HG03175 (cell line): ENCODE measurements at regions not wholly inside any gene's neighbourhood (a gene's known extent, or its start where the extent isn't known, plus 50 kb on each side); places are given as distances from the start of the nearest gene placed in this dataset.
"Not testable (repeated sequence)": the region's sequence is repeated elsewhere in the genome, so short reads cannot be mapped to it uniquely, and the experiment has no call there.

Experiments used
- ATAC-seq: cut with Tn5 transposase; IDR thresholded peaks from one replicate; pipeline ENCODE4 v1.9.1; 2021; ENCODE audit warnings: mild to moderate bottlenecking, moderate library complexity; ENCODE audit not compliant: unreplicated experiment

DNA sequence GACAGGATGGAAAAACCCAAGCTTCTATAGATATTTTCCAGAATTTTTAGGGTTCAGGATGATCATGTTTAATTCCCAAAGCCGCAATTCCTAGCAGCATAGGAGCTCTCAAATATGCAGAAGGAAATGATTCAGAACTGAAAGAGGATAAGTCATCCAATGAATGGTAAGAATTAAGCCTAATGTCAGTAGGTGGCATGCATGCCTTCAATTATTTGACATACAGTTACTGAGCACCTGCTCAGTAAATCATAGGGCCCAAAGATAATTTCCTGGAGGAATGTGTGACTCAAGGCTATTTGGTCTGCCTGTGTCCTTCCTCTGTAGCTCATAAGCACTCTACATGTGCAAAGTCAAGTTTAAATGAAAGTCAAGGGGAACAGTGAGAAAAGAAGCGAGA lies 116.8 kb upstream of the SLC38A4 start:
- ATAC-seq = no peak

DNA sequence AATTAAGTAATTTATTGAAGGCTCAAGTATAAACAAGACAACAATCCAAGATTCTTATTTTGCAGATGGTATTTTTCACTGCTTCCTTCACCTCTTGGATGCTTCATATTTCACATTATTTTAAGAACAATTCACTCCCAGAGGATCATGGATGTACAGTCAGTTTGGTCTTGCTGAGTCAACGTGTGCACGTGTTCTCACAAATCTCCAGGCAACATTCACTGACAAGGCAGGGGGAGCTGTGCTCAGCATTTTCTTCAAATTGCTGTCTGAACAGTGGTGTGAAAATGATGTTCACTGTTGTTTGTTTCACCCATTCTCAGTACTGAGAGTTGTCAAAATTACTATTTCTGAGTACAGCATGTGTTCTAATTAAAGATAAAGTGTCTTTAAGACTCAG lies 118.3 kb upstream of the SLC38A4 start:
- no peak for ATAC-seq

DNA sequence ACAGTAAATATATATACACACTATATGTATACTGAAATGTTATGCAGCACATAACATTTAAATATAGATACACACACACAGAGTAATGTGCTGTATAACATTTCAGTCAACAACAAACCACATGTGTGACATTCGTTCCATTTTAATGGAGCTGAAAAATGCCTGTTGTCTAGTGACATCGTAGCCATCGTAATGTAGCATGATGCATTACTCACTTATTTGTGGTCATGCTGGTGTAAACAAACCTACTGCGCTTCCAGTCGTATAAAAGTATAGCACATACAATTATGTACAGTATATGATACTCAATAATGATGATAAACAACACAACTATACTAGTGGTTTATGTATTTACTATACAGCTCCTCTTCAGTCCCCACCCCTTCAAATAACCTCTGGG lies 119.0 kb upstream of the SLC38A4 start:
- ATAC-seq = no peak

DNA sequence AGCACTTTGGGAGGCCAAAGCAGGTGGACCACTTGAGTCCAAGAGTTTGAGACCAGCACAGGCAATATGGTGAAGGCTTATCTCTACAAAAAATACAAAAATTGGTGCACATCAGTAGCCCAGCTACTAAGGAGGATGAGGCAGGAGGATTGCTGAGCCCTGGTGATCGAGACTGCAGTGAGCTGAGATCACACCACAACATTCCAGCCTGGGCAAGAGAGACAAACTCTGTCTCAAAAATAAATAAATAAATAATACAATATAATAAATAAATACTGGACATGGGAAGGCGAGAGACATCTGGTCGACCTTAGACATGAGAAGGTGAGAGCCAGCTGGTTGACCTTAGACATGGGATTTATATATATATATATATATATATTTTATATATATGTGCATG lies 119.8 kb upstream of the SLC38A4 start:
- no peak for ATAC-seq

DNA sequence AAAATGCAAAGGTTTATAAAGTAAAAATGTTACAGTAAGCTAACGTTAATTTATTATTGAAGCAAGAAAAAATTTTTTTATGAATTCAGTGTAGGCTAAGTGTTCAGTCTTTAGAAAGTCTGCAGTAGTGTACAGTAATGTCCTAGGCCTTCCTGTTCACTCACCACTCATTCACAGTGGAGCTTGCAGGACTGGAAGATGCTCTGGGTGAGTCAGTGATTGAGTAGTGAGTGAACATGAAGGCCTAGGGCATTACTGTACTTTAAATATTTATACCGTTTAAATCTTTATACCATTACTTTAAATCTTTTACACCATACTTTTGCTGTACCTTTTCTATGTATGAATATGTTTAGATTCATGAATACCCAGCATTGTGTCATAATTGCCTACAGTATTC lies 120.3 kb upstream of the SLC38A4 start:
- no peak for ATAC-seq

DNA sequence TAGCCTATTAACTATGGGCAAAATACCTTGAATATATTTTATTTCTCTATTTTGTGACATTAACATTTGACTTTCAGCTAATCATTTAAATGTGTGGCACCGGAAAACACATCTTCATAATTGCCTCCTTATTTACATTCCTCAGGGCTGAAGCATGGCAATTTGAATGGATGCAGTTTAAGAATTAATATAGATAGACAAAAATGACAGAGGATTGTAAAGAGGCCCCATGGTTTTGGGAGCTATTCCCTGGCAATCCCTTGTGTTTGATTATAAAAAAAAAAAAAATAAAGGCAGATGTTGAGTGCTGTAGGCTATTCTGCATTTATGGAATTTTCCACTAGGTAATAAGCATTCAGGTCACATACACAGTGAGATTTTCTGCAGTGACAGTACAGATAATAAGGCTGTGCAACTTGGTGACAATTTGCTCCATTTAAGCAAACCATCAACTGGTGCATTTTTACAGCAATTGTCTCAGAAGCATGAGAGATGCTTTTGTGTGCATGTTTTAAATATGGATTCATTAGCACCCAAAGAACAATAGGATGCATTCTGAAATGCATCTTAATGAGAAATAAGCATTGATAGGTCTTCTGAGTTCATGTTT lies 123.2 kb upstream of the SLC38A4 start:
- ATAC-seq = no peak

DNA sequence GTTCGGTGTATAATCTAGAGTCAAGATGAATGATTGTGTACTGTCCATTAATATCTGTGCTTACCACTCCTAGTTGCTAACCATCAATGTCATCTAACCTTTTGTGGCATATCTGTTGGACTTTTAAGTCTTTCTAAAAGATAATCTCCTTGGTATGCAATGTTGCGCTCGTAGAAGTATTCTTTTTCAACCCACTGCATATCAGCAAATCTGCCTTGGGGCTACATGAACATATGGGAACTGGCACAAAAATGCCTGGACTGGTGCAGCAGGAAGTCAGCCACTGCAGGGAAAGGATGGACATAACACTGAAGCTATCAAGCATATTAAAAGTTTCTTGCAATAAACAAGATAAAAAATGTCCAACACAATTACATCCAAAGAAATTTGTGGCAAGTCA lies 124.3 kb upstream of the SLC38A4 start:
- ATAC-seq = no peak

DNA sequence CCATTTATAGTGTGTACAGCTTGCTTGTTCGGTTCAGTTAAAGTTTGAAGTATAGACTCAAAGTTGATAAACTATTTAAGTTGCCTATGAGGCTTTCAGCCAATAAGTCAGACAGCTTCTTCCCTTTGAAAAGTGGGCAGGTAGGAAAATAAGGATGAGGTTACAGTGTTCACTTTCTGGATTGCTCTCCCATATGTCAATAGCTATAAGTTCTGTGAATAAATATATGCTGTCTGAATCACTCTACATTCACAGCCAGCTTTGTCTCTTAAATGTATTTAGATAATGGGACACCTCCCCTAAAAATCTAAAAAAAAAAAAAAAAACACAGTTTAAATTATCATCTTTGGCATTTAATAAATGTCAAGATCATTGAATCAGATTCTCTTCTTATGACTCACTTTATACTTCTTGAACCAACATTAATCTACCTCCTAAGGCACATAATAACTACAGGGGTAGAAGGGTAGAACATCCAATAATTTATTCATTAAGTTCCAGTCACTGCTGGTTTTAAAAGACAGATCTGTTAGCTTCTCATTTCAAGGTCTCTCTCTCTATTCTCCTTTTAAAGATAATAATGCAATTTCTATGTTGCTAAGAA lies 126.4 kb upstream of the PCED1B start:
- ATAC-seq = no peak

DNA sequence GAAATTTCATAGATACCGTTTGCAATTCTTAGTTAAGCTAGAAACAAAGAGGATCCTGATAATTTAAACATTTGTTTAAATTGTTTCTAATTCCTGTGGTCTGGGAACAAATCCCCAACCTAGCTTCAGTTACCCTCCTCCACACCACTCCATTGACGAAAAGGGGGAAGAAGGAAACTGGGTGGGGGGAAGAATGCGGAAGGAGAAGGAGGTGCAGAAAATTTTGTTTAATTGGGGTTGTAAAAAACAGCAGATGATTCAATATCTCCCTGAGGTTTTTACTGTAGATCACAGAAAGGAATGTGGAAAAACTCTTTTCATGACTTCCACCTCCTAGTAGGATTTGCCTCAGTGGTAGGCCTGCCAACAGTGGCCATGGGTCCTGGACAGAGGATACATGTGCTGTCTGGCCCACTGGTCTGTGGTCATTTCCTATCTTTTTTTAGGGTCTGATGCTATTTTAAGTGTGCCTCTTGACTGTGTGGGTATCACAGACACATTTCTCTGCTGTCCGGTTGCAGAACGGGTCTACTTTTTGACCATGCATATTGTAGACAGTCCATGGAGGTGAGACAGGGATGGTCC lies 122.9 kb upstream of the PCED1B start:
- no peak for ATAC-seq

DNA sequence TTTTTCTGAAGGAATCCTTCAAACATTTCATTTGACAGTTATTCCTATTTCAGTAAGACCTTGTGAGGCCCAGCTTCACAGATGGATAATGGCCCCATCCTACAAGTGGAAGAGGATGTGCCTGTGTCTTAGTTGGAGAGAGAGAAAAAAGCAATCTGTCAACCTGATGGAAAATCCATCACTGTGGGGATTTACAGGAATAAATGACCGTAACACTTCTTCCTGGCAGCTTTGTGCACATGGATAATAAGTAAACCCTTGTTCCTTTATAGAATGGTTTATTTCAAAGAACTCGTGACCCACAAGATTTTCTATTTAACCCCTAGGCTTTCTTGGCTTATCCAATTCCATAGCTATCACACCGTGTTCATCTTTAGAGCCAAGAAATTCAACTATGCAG lies 121.4 kb upstream of the PCED1B start:
- no peak for ATAC-seq

DNA sequence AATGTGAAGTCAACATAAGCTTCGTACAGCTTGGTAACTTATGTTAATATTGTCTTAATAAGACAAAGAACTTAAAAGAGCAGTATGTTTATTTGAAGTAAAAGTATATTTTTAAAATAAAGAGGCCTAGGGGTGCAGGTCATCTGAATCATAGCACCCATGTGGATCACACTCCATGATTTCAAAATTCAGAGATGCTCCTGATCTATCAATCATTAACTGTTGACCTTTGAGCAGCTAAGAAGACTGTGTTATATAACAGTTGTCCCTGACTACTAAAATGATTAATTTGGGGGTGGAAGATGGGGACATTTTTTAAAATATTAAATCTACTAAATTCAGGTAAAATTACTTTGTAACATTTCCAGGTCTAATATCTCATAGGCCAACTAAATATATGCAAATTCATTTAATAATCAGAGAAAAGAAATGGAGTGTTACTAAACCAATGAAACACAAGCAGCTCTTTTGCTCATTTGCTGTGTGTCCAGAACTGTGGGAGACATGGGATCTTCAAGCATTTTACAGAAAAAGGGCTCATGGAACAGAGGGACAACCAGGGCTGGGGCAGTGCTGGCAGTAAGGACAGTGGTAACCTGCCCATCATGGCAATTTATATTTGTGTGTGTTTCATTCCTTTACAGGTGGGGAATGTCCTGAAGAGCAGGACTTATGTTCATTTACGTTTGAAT lies 120.7 kb upstream of the PCED1B start:
- no peak for ATAC-seq

DNA sequence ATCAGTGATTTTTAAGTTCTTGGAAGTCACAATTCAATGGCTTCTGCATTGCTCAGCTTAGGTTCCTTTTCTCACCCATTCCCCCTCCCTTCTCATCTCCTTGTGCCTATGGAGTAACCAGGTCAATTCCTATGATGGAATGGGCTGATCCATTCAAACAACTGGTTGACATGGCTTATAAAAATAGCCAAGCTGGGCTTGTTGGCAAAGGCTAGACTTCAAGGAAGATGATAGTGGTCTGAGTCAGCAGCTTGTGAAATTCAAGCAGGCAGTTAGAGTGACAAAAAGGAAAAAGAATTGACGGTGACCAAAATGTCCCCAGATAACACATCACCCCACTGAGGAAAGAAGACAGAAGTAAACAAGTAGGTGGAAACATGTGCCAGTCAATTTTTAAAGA lies 119.9 kb upstream of the PCED1B start:
- ATAC-seq = no peak

DNA sequence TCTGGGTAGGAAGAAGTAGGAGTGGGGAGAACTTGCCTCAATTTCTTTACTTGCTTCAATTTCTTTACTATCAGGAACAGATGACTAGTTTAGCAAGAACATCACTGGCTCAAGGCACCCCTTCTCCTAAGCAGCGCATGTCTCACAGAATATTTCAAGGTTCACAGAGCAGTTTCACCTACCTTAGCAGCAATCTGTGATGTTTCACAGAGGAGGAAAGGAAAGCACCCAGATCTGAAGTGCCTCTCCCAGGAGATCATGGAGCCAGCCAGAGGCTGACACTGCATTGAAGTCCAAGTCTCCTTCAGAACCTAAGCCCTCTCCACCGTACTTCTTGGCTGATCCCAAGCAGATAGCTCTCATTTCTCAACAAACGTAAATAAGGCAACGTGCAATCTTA lies 118.7 kb upstream of the PCED1B start:
- ATAC-seq = no peak

DNA sequence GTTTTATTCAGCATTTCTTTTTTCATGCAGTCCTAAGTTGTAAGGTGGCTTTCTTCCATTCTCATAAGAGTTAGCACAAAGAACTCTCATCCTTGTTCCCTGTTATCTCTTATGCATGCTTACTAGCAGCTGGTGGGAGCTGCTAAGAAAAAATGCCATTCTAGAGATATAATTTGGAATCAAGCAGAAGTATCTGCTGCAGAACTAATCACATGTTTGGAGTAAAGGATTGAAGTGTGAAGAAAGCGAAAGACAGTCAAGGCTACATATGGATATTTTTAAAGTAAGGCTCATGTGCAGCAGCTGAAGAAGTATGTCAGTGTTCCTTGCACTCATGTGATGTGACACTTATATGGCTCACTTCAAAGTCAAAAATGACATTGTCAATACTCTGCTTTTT lies 116.2 kb upstream of the PCED1B start:
- no peak for ATAC-seq

DNA sequence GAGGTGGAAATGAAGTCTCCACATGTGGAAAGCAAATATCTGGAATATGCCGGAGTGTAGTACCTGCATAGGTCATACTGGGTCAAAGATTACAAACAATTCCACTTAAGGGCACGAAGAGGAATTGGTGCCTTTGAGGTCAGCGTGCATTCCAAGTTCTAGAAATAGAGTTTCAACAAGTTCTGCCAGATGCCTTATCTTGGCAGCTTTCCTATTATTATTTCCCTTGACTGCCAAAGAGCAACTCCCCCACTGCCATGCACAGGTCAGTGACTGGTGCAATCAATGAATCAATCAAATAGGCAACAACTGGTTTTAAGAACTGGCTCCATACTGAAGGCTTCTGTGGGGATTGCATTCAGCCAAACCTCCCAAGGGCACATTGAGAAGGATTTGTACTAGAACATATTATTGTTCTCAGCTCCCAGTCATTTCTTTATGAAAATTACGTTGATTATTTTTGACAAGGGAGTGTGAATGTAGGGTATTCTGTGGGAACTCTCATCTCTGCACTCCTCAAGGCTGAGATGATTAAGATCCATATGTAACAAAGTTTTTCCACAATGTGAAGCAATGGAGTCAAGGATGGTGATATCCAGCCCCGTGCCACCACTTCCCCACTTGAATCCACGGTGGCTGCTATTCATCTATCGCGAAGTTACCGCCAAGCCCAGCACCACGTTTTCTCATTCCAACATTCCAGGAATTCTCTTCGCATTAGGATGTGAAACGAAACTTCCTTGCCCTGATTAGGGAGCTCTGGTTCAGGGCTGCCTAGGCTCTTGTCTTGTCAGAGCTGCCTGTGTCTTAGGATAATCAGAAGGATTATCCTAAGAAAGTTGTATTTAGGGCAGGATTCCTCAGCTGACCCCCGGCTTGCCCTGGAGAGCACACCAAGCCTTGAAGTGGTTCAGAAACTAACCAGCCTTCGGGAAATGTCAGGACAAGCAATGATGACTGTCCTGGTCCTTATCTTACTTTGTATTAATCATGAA lies 115.1 kb upstream of the PCED1B start:
- ATAC-seq = no peak

DNA sequence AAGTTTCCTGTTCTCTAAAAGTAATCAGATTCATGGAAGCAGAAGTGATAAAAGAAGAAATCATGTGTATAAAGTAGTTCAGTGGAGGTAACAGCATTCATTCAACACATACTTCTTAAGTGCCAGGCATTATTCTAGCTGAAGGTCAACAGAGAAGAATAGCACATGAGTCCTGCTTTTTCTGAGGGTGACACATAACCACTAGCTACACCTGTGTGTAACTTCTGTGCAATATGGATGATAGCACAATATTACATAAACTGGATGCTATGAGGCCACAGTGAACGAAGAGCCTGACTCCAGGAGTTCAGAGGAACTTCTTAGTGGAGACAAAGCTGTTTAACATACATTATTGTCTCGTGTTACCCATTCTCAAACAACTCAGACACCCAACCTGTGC lies 114.3 kb upstream of the PCED1B start:
- no peak for ATAC-seq

DNA sequence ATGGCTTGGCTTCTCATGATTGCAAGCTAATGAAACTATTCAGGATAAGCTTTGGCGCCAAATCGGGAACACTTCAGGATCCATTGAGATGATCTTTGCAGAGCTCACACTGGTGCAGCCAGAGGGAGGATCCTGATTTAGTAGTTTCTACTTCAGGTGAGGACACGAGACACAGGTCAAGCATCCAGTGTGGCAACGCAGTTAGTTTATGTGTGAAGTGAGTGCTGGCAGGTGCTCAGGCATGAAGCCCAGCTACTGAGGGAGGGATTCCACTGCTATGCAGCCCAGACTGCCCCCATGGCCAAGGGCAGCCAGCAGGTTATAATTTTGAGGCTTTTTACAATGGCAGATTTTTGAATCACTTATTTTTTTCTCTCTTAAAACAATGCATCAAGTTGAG lies 113.5 kb upstream of the PCED1B start:
- no peak for ATAC-seq

DNA sequence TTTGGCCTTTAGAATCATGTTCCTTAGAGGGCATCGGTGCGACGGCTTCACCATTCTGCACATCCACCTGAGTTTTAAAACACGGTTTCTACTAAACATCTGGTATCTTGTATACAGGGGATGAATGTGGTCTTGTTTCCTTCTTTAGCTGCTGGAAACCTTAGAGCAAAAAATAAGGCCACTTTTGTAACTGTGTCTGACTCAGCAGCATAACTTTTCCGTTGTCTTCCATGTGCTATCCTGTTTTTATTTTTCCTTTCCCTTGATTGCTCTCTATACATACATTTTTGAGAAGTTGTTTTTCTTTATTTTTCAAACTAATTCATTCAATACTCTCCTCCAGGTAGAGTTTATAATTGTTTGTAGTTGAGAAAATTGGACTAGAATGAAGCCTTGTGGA lies 108.8 kb upstream of the PCED1B start:
- no peak for ATAC-seq

DNA sequence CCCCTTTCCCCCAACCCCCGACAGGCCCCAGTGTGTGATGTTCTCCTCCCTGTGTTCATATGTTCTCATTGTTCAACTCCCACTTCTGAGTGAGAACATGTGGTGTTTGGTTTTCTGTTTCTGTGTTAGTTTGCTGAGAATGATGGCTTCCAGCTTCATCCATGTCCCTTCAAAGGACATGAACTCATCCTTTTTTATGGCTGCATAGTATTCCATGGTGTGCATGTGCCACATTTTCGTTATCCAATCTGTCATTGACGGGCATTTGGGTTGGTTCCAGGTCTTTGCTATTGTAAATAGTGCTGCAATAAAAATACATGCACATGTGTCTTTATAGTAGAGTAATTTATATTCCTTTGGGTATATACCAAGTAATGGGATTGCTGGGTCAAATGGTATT lies 105.5 kb upstream of the PCED1B start:
- ATAC-seq = not testable (repeated sequence)

DNA sequence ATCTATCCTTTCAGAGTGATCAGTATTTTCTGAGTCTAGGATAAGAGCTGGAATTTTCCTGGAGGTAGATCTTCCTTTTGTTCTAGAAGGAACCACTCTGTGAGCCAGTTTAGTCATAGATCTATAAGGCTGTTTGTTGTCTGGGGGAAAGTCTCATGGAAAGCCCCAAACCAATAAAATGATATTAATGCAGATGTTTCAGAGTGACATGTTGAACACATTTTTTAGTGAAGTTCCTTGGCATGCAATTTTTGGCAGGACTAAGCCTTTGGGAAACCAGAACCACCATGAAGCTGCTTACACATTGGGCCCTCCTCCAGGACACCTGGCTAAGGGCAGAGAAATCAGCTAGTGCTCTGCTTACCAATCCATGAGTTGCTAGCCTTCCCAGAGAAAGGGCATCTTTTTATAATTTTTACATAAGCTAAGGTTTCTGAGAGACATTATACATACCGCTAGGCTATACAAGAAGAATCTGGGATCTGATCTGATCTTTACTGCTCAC lies 101.5 kb upstream of the PCED1B start:
- no peak for ATAC-seq

DNA sequence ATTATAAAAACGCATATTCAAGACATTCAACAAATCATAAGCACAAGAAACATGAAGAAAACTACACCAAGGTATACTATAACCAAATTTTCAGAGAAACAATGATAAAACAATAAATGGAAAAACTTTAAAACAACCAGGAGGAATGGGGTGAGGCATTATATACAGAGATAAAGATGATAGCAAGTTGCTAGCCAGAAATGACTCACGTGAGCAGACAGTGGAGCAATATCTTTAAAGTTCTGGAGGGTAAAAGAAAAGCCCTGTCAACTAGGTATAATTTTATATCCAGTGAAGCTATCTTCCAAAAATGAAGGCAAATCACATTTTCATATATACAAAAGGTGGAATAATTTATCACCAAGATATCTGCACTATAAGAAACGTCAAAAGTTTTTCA lies 97.8 kb upstream of the PCED1B start:
- no peak for ATAC-seq
